NCI-H460 (cell line): ENCODE measurements at regions not wholly inside any gene's neighbourhood (a gene's known extent, or its start where the extent isn't known, plus 50 kb on each side); places are given as distances from the start of the nearest gene placed in this dataset.
"Not testable (repeated sequence)": the region's sequence is repeated elsewhere in the genome, so short reads cannot be mapped to it uniquely, and the experiment has no call there.

Source experiments
- DNase-seq: peaks from one replicate; pipeline ENCODE4 v3.0.0-alpha.2; 2016; ENCODE audit warnings: low read depth; ENCODE audit errors: extremely low read depth

DNA sequence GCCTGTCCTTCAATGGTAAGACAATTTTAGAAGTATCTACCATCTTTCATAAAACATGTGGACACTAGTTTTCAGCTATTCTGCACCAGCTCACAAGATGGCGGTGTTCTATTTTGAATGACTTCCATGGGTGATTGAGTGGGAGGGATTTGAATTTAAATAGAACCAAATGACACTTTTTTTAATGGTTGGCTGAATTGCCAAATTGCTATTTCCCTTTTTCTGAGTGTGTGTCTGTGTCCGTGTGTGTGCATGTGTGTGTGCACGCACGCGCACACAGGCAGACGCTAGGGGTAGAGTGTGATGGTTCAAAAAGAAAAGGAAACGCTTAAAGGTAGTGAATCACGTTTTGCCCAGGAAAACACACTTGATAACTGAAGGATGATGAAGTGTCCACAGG is 362.6 kb downstream of the DAD1 start:
- DNase-seq = no peak

DNA sequence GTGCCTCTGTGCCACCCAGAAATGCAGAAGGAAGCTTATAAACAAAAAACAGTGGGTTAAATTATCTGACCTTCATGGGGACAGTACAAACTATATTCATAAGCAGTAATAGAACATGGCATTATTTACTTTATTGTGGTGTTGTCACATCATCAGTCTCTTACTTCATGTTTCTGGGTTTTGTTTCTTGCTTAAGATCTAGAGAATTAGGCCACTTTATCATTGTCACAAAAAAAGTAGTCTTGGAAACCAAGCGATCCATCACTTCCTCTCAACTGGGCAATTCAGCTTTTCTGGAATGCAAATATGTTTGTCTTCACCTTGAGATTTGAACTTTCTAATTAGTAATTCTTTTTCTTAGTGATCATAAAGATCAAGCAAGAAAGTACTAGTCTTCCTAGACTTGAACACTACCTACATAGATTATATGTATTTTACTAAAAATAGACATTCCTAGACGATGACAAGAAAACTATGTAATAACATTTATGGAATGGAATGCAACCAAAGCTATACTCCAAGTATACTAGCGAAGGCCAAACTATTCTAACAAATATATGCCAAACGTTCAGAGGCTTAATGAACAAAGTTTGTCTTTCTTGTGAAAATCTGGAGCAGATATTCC is 363.4 kb downstream of the DAD1 start:
- DNase-seq = no peak

- peak; percentile 14 for DNase-seq
Observed at GRCh38 chr14:22221508-22221907, 367.5 kb downstream of the DAD1 start.

- no peak for DNase-seq
Observed at GRCh38 chr14:22220427-22220826, 368.6 kb downstream of the DAD1 start.

DNA sequence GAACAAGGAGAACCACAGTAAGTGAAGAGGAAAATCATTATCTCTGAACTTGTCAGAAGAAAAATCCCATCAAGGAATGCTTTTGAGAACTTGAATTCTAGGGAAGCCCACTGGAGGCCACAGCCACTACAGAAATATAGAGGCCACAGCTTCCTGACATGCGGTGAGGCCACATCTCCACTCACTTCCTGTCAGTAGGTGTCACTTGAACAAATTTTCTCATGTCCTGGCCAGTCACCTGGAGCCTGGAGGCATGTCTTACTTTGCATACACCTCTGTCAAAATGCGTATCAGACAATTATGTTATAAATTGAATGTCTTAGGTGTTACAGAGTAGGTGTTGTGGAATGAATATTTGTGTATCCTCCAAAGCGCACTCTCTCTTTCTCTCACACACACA is 370.3 kb downstream of the DAD1 start:
- no peak for DNase-seq

DNA sequence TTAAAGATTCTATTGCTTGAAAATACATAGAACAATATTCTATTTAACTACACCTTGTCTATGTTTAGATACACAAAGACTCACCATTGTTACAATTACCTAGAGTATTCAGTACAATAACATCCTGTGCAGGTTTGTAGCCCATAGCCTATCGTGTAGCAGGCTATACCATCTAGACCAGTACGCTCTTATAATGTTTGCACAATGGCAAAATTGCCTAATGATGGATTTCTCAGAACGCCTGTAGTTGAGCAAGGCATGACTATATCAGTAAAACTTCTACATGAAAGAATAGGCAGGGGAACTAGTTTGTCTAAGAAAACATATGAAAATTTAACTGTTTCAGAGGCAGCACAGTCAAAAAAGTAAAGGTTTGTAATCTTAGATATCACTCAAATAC is 375.9 kb downstream of the DAD1 start:
- DNase-seq = no peak

DNA sequence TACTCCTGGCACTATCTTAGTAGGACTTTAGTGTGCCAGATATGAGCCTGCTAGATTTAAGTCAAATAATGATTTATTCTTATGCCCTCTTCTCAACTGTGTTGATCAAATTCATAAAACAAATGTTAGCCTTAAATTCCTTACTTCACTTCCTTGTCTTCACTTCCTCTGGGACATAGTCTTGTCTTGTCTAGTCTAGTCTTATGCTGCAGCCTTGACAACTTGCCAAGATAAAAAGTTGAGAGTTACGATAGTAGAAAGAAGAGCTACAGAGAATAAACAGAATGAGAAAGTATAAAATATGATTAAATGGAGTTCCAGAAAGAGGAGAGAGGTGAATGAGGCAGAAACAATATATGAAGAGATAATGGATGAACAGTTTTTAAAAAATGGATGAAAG is 378.1 kb downstream of the DAD1 start:
- no peak for DNase-seq

DNA sequence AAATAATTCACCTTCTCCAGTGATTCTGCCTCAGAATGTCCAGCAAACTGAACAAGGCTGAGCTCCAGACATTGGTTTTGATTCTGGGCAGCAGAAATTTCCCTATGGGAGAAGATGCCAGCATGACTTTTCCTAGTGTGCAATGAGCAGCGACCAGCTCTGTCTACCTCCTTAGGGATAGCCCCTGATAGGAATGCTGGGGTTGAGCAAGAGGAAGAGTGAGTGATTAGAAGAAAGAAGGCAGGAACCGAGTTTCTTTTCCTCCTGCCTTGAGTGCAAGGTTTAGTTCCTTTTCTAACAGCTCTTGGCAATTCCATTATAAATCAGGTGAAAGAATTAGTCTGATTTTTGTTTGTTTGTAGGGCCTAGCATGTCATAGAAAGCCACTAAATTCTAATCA is 379.0 kb downstream of the DAD1 start:
- DNase-seq = no peak

GRCh38 chr14:22203036-22203435 is 386.0 kb downstream of the DAD1 start:
- no peak for DNase-seq

DNA sequence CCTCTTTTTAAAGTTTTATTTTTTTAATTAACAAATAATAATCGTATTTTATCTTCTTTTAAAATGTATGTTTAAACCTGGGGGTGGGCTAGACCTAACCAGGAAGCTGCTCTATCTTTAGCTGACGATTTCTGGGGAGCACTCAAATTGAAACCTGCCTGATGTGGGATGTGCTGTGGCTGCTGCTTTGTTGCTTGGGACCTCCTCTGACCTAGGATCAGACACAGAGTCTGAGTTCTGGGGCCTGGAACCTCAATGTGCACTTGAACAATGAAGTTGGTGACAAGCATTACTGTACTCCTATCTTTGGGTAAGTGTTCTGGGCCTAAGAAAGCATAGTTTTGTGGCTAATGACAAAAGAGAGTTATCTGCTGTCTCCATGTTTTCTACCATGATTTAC is 386.7 kb downstream of the DAD1 start:
- no peak for DNase-seq

DNA sequence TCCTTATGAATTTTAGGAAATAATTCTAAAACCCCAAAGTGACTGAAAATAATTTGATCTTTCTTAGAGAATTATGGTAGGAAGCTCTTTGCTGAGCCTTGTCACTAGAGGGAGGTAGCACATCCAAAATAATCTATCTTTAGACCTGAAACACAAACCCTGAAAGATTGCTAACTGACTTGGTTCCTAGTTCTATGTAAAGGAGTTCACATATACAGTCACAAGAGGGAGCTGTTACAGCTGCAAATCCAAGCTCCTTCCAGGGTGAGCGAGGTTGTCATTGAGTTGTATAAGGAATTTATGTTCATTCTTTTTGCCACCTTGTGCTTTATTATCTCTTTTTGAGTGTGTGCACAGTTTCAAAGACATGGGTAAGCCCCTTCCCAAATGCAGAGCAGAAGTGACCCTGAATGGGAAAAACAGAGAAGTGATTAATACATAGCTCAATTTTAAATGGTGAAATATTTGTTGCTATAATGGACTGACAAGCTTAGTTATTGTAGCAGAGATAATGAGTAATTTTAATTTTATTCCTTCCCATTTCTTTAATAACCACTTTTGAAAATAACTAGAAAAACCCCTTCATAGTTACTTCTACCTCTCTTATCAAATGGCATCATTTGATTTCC is 387.9 kb downstream of the DAD1 start:
- DNase-seq = peak; percentile 41

DNA sequence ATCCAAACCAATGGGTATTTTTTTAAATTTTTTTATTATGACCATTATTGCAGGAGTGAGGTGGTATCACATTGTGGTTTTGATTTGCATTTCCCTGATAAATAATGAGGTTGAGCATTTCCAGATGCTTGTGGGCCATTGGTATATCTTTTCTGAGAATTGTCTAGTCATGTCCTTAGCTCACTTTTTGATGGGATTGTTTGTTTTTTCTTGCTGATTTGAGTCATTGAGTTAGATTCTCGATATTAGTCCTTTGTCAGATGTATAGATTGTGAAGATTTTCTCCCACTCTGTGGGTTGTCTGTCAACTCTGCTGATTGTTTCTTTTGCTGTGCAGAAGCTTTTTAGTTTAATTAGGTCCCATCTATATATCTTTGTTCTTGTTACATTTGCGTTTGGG is 388.9 kb downstream of the DAD1 start:
- DNase-seq = not testable (repeated sequence)

GRCh38 chr14:22194664-22195063 is 394.4 kb downstream of the DAD1 start:
- DNase-seq = no peak

- no peak for DNase-seq
Observed at GRCh38 chr14:22190411-22191191, 398.4 kb downstream of the DAD1 start.

GRCh38 chr14:22189881-22190280 is 399.1 kb downstream of the DAD1 start:
- DNase-seq = no peak

DNA sequence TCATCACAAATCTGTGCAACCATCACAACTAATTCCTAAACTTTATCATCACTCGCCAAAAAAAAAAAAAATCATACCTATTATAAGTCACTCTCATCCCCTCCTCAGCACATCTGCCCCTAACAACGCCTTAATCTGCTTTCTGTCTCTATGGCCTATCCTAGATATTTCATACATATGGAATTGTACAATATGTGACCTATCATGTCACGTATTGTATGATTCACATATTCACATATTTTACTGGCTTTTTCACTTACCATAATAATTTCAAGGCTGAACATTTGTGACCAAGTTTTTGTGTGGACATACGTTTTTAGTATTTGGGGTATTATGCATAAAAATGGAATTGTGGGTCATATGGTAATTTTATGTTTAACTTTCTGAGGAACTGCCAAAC is 400.7 kb downstream of the DAD1 start:
- DNase-seq = no peak

DNA sequence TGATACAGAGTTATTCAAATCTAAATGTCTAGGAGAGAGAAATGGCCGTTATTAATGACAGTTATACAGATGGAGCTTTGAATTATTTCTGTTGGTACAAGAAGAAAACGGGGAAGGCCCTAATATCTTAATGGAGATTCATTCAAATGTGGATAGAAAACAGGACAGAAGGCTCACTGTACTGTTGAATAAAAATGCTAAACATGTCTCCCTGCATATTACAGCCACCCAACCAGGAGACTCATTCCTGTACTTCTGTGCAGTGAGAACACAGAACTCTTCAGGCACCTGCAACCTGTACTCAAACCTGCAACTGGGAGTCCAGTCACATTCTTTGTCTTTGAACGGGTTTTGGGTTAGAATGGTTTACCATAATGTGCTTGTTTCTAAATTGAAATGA is 403.2 kb downstream of the DAD1 start:
- DNase-seq = no peak

DNA sequence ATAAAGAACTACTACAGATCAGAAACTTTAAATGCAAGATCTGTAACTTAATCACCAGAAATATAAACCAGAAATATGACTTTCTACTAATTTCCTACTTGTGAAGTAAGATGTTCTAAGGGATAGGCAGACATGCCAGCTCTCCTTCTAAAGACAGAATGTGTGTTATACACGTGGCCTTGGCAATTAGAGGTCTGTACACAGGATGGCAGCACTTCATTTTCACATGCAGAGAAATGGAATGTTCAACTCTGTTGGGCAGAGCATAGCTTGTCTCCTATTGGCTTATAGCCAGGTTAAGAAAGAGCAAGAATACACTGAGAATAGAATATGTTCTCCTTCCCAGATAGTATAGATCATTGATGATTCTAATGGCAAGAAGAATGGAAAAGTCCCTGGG is 403.8 kb downstream of the DAD1 start:
- DNase-seq = no peak

- DNase-seq = no peak
Observed at GRCh38 chr14:22184830-22185168, 404.2 kb downstream of the DAD1 start.

DNA sequence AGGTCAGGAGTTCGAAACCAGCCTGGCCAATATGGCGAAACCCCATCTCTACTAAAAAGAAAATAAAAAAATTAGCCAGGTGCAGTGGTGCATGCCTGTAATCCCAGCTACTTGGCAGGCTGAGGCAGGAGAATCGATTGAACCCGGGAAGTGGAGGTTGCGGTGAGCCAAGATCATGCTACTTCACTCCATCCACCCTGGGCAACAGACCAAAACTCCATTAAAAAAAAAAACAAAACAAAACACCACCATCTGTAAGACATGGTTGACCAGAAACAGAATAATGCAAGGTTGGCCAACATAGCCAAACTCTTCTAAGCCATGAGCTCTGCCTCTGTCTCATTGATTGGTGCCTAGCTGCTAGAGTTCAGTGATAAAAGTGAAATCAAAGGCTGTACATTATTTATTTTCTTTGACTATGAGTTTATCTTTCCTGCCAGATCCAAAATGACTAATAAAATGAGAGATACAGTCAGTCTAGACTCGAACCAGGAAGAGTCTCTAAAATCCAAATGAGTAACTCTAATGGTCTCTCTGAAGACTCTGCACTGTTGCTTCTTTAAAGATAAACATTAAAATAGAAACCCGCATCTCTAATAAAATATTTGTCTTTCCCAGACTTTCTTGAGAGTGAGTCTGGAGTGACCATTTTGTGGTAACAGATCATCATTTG is 404.7 kb downstream of the DAD1 start:
- no peak for DNase-seq

DNA sequence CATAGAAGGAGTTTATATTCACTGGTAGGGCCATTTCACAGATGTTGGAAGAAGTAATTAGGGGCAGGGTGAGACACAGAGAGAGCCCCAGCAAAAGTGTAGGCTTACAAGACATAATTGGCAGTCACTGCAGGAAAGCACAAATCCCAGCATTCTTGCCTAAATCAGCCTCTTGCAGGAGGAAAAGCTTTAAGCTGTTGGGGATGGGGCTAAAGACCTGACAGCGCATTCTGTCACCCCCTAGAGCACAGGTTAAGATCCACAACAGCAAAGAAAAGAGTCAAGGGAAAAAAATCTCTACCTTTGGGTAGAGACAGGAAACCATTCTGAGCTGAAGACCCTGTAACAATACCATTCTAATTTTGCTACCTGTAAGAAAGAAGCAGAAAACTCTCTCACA is 409.0 kb downstream of the DAD1 start:
- DNase-seq = no peak

DNA sequence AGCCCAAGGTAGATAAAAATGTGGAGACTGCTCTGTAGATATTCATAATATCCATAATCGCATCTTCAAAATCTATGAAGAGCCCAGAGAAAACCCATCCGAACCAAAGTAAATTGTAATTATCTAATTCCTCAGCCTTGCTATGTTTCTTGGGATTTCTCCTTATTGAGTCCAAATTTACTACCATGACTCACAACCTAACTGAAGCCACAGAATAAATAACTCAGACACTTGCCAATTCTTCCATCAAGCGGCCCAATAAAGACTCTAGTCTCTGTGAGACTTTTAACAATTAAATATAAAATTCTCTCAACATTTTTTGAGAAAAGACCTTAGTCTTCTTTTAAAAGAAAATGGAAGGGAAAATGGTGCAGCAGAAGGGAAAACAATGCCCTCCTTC is 409.8 kb downstream of the DAD1 start:
- DNase-seq = no peak
